ENCODE measurements at regions not wholly inside any gene's neighbourhood (a gene's known extent, or its start where the extent isn't known, plus 50 kb on each side); places are given as distances from the start of the nearest gene placed in this dataset.
"Not testable (repeated sequence)": the region's sequence is repeated elsewhere in the genome, so short reads cannot be mapped to it uniquely, and the experiment has no call there.

DNA sequence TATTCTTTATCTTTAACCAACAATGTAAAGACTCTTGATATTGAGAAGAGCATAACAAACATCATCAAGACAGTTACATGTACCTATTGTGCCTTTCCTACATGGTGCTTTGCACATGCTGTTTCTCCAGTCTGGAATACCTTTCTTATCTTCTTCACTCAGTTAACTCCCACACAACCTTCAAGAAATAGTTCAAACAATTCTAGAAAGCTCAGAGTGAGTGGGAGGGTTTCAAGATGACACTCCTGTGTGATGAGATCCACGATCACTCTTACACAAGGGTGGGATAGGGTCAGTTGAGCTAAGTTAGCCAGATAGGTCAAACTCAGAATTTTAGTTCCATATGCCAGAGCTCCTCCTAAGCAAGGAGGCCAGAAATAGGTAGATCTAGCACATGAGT is 915.5 kb downstream of the NR2F1-AS1 start:
- TF ChIP-seq, protein P1, sequence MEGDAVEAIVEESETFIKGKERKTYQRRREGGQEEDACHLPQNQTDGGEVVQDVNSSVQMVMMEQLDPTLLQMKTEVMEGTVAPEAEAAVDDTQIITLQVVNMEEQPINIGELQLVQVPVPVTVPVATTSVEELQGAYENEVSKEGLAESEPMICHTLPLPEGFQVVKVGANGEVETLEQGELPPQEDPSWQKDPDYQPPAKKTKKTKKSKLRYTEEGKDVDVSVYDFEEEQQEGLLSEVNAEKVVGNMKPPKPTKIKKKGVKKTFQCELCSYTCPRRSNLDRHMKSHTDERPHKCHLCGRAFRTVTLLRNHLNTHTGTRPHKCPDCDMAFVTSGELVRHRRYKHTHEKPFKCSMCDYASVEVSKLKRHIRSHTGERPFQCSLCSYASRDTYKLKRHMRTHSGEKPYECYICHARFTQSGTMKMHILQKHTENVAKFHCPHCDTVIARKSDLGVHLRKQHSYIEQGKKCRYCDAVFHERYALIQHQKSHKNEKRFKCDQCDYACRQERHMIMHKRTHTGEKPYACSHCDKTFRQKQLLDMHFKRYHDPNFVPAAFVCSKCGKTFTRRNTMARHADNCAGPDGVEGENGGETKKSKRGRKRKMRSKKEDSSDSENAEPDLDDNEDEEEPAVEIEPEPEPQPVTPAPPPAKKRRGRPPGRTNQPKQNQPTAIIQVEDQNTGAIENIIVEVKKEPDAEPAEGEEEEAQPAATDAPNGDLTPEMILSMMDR (IDR thresholded peaks at IDR 0.05; ENCODE audit: insufficient read depth, low read length, missing control alignments) = no peak
- ChIA-PET POLR2A (no interaction called here), CTCF (no interaction called here)
- no peak overlapping the region for H3K4me3 ChIP-seq (ENCODE audit: low read depth, low read length)
- no peak for DNase-seq (ENCODE audit: low read depth, low spot score)

DNA sequence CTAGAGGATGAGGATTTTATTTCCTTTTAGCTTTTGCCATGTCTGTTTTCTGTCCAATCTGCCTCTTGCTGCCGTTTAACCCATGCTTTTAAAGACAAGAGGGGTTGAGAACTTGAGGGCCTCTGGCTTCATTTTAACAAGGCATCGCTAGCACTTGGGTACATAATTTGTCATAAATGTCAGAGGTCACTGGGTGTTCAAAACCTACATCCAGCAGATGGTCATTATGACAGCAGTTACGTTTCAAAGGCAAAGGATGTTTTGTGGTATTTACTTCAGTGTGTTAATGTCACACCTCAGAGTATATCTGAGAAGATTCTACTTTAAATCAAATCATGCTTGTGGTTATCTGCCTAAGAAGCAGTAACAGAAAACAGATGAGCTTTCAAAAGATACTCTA is 918.3 kb downstream of the NR2F1-AS1 start:
- no peak overlapping the region for H3K4me3 ChIP-seq (ENCODE audit: low read depth, low read length)
- CTCF ChIA-PET = interaction anchor here (0.9 kb wide), 1 partner anchor 9 kb away, joined by 3 read pairs; no protein-coding TSS in a partner anchor
- POLR2A ChIA-PET = no interaction called here
- TF ChIP-seq, protein P1 (IDR thresholded peaks at IDR 0.05; ENCODE audit: insufficient read depth, low read length, missing control alignments) = no peak
- no peak for DNase-seq (ENCODE audit: low read depth, low spot score)

DNA sequence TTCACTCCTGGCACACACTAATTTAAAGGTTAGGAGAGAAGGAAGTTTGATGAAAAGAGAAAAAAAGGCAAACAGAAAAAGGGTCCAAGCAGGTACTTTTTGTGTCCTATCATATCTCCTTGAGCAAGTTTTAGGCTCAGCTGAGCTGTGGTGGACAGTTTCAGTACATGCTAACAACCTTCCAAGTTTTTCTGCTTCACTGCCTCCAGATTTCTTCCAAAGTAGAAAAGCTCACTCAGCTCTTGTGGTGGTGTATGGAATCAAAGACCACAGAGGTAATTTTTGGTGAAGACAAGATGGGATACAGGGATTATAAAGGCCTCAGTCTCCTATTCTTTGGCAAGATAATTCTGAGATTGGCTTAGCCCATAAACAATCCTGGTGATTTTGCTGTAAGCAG is 921.8 kb downstream of the NR2F1-AS1 start:
- ChIA-PET CTCF (no interaction called here), POLR2A (no interaction called here)
- DNase-seq (ENCODE audit: low read depth, low spot score) = no peak
- no peak overlapping the region for H3K4me3 ChIP-seq (ENCODE audit: low read depth, low read length)
- TF ChIP-seq, protein P1 (IDR thresholded peaks at IDR 0.05; ENCODE audit: insufficient read depth, low read length, missing control alignments) = no peak

- DNase-seq (ENCODE audit: low read depth, low spot score); H3K4me3 ChIP-seq (ENCODE audit: low read depth, low read length); POLR2A ChIA-PET: not testable (repeated sequence)
- CTCF ChIA-PET = interaction anchor here (1.3 kb wide), 1 partner anchor 12 kb away, joined by 3 read pairs; no protein-coding TSS in a partner anchor
Measured at GRCh38 chr5:92654601-92655000, 926.4 kb downstream of the NR2F1-AS1 start.

GRCh38 chr5:92653730-92654461 is 927.1 kb downstream of the NR2F1-AS1 start:
- ChIA-PET POLR2A (no interaction called here), CTCF (interaction anchor here (0.8 kb wide), 1 partner anchor 9 kb away, joined by 3 read pairs; no protein-coding TSS in a partner anchor)
- no peak for DNase-seq (ENCODE audit: low read depth, low spot score)
- no peak overlapping the region for H3K4me3 ChIP-seq (ENCODE audit: low read depth, low read length)
- TF ChIP-seq, protein P1 (IDR thresholded peaks at IDR 0.05; ENCODE audit: insufficient read depth, low read length, missing control alignments) = no peak

GRCh38 chr5:92652756-92653155 is 928.3 kb downstream of the NR2F1-AS1 start:
- ChIA-PET POLR2A (no interaction called here), CTCF (interaction anchor here (0.8 to 0.9 kb wide), 2 partner anchors 10 to 35 kb away, joined by 3 read pairs; no protein-coding TSS in a partner anchor)
- DNase-seq (ENCODE audit: low read depth, low spot score) = peak; percentile 46
- H3K4me3 ChIP-seq (ENCODE audit: low read depth, low read length) = no peak overlapping the region
- TF ChIP-seq, protein P1 (IDR thresholded peaks at IDR 0.05; ENCODE audit: insufficient read depth, low read length, missing control alignments) = no peak

Measured in AG04449 (cell line).